NCI-H1048 (cell line): ENCODE measurements at regions not wholly inside any gene's neighbourhood (a gene's known extent, or its start where the extent isn't known, plus 50 kb on each side); places are given as distances from the start of the nearest gene placed in this dataset.

ENCODE experiments used
- DNase-seq: peaks from one replicate; lab custom pipeline; 2025; lab: John Stamatoyannopoulos, UW

DNA sequence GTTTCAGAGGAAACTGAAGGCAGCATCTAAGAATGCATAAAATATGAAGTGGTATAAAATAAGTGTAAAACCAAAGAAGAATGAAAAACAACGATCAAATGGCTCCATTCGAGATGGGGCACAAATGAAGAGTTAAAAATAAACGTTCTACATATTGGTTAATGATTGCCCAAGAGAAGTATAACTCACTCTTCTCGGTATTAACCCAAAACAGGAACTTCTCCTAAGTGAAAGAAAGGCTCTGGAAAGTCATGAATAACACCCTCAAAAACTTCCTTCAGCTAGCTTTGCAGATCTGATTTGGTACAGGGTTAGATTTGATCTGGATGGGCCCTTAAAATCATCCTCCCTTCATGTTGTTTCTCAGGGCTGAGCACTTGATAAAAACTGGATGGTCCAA is 94.3 kb upstream of the ADO start:
- DNase-seq: no peak

DNA sequence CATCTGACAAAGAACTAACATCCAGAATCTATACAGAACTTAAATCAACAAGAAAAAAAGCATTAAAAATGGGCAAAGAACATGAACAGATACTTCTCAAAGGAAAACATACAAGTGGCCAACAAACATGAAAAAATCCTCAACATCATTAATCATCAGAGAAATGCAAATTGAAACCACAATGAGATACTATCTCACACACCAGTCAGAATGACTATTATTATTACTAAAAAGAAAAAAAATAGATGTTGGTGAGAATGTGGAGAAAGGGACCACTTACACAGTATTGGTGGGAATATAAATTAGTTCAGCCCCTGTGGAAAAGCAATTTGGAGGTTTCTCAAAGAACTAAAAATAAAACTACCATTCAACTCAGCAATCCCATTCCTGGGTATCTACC is 89.1 kb upstream of the ADO start:
- DNase-seq: no peak

DNA sequence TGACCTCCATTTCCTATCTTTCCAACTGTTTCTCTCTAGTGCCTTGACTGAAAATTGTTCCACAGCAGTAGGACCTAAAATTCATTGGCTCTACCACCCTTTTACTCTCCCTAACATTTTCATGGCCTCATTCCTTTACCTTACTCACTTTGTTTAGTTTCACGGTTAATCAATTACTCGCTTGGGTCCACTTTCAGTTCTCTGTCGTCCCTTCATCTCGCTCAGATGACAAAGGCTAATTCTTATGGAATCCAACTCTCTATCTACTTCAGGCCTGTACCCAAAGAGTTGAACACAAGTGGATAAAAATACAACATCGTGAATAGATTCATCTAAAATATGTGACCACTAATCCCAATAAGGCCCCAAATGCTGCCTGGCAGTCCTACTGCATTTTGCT is 85.9 kb upstream of the ADO start:
- DNase-seq: no peak

DNA sequence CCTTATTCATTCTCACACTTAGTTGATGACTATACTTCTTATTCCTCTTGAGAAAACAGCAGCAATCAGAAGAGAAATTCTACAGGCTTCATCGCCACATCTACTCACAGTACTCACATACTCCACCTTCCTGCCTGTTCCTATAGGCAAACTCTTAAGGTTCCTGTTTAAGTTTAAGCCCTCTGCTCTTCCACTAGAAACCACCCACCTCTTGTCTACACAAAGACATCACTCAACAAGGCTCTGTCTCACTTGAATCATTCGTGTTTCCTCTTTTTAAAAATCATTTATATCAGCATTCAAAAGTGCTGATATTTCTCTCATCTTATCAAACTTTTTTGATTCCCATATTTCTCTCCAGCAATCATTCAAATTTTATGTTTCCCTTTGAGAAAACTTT is 85.5 kb upstream of the ADO start:
- DNase-seq: no peak

DNA sequence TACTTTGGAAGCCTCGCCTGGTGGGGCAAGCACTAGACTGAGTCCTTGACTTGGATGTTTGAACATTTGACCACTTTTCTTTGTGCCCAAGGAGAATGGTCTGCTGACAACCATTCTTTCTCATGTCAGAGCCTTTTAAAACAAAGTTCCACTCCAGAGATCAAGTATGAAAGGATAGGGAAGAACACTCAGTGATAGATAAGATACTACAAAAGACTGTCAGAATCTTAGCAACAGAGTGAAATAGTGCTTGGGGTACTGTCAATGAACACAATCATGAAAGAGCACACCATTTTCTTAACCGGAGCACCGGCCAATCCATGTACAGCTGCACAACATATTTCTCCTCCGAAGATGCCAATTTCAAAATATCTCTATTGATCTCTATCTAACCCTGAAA is 82.8 kb upstream of the ADO start:
- no peak for DNase-seq

DNA sequence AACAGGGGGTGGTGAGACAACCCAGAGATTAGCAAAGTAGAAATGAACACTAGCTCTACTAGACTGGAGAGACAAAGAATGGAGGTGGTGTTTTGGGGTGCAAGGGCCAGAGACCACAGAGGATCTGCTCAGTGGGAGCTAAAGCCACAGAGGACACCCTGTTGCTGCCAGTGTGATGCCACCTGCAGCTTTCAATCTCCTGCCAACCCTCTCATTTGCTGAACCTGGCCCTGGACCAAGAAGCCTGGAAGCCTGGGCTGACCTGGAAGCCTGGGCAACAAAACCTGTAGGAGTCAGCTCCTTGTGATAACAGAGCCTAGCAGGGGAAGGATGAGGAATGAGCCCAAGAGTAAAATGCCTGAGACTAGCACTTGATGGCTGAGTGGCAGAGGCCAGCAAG is 81.1 kb upstream of the ADO start:
- DNase-seq: no peak

DNA sequence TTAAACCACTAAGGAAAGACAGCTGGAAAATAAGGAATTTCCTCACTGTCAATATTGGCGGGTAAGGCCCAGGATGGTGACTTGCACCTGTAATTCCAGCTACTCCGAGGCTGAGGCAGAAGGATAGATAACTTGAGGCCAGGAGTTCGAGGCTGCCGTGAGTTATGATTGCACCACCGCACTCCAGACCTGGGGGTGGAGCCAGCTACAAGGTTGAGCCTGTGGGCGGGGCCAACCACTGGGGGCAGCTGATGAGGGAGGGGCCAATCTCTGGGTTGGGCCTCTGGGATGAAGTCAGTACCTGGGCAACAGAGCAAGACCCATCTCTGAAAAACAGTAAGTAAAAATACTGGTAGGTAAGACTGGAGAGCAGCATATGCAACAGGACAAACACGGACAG is 80.1 kb upstream of the ADO start:
- DNase-seq: no peak

DNA sequence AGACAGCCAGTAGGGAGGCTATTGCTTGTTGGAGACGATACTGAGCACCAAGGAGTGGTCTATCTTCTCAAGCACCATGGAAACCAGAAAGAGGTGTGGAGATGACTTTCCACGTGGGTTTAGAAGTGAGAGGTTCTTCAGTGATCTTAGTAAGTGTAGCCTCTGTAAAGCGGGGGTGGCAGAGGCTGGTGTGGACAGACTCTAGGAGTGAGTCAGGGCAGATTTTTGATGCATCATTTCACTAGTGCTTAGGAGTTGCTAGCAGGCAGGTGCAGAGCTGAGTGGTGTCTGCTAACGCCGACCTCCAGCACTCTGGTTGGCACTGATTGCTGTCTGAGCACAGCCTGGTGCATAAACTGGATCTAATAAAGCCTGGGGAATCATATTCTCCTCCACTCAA is 78.4 kb upstream of the ADO start:
- DNase-seq: no peak

DNA sequence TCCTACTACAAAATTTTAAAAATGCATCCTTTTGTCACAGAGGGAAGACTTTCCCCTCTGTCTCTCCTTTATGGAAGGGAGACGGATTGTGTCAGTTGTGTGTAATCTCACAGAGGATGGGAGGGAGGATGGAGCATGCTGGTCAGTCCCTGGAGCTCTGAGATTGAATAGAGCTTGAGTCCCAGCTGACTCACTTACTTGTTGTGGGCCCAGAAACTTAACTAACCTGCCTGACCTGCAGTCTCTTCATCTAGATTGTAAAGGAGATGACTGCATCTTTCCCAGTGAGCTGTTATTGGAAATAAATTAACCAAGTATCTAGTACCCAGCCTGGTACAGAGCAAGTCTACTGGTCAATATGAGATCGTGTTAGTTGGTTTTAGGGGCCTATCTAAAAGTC is 77.9 kb upstream of the ADO start:
- DNase-seq: no peak

DNA sequence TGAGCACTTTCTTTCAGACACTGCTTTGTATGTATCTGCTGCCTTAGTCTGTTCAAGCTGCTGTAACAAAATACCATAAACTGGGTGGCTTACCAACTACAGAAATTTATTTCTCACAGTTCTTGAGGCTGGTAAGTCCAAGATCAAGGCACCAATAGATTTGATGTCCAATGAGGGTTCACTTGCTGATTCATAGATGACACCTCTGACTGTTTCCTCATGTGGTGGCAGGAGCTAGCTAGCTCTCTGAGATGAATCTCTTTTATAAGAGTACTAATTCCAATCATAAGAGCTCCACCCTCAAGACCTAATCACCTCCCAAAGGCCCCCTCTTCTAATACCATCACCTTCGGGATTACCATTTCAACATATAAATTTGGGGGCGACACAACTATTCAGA is 76.6 kb upstream of the ADO start:
- DNase-seq: no peak

DNA sequence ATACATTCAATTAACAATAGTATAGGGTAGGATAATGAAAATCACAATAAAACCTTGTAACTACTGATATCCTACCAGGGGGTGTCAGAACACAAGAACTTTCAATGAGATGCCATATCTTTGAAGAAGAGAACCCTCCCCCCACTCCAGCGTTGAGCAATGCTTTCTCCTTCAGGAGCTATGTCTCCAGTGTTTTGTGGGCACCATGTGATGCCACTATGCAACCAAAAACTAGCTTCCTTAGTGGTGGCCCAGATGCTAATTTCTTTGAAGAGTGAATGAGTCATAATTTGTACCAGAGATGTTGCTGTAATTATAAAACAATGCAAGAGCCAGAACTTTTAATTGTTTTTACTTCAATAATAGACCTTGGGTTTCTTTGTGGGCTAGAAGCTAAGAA is 76.0 kb upstream of the ADO start:
- no peak for DNase-seq

DNA sequence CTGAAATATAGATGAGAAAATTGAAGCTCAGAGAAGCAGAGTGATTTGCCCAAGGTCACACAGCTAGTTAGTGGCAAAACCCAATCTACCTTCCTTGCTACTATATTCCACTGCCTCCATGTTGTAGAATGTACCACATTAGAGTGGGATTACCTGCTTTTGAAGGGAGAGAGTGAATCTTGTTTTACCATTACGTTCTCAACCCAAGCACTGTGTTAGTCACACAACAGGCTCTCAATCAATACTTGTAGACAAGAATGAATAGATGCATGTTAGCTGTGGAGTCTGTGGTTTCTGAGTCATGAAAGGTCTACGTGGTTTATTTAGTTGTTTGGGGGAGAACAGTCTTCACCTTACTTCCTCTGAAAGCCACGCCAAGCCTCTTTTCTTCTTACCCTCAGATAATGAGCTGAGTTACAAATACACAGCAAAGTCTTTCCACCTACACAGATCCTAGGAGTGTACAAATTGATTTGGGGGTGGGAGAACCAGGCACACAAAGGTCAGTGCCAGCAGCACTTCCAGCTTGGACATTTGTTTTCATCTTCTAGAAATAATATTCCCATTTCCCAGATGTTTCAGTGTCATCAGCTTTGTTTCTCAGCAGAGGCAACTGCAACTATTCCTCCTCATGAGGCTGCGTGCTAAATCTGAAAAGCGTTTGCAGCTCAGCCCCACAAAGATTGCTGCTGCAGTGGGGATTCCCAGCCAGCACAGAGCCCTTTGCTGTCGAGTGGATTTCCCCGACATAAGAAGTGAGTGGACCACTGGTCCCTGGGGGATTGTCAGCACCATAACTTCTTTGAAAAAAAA is 71.5 kb upstream of the ADO start:
- no peak for DNase-seq

DNA sequence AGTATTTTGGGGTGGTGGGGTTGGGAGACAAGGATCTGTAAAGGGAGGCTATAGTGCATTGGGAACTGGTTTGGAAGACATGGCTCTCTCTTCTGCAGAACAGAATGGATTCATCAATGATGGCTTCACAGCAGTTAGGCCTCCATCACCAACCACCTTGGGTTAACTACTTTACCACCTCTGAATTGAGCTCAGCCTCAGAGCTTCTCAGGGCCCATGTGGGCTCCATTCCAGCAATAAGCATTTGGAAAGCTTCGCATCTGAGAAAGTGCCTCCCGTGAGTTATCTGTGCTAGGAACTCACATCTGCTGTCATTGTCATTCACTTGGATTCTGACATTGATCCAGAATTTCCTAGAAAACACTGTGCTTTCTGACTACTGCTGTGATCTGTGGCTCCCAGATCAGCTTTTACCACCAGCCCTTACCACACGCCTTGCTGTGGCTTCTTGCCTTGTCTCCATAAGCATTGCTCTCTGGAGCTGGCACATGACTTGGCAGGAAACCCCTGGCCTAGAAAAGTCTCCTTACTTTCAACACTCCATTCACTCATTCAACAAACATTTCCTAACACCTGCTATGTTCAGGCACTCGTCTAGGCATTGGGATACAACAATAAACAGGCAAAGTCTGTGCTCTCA is 70.7 kb upstream of the ADO start:
- no peak for DNase-seq

DNA sequence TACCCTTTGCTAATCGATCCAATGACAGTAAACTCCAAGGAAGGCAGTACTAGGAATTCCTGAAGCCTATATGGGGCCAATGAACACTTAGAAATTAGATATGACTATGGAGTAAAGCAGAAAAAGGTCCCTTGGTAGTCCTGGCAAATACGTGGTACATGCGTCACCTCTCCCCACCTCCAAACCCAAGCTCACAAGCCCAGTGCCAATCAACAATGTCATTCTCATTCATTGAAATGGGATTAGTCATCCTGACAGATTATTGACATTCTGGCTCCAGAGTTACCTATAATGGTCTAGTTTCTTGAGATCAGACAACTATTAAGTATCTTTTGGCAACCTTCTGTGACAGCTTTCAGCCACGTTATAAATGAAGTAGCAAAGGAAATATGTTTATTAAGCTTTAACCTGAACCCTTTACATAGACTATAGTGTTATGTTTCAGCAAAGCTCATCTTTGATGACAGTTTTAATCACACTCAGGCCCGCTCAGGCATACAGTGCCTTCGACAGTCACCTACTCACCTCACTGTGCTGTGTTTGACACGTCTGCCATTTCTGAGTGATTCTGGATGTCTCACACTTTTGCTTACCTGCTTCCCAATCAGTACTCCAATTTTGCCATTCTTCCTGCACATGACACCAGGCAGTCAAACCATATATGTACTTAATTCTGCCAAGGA is 69.6 kb upstream of the ADO start:
- no peak for DNase-seq

DNA sequence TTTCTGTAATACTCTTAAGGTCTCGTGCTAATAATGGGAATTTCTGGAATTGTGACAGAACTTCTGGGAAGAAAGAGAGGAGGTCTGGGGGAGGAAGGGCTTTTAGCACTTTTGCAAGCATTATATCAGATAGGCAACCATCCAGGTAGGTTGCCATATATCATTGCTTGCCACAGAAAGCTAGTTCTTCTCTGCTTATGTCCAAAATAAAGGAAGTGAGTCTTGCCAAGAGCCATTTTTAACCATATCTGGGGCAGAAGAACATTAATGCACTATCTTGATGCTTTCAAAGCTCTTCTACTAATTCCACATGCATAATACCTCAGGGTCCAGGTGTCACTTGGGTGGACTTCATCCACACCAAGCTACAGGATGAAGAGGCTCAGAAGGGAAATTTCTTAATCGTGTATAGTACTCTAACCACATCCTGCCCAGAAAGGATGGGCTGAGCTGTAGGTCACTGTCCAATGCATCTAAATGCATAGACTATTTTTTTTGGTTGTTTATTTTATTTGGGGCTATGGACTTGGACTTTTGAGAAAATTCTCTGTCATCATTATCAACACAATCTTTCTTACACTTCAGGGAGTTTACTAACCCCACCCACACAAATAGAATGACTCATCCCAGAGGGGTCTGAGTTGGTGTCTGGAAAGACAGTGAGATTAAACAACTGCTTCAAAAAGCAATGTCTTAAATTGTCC is 68.9 kb upstream of the ADO start:
- no peak for DNase-seq

DNA sequence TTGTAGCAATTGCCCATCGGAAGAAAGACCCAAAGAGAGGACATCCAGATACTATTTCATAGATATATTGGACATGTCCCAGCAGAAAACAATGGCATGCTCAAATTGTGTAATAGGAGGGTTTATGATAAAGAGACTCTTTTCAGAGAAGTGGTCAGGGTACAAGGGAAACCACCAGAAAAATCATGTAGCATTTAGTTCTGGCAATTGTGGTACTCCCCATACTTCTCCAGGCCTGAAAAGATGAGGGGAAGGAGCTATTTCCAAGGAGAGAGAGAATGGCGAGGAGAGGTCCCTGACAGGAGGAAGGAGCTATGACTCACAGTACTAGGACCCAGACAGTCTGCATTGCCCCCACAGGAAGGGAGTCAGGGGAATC is 68.4 kb upstream of the ADO start:
- no peak for DNase-seq

DNA sequence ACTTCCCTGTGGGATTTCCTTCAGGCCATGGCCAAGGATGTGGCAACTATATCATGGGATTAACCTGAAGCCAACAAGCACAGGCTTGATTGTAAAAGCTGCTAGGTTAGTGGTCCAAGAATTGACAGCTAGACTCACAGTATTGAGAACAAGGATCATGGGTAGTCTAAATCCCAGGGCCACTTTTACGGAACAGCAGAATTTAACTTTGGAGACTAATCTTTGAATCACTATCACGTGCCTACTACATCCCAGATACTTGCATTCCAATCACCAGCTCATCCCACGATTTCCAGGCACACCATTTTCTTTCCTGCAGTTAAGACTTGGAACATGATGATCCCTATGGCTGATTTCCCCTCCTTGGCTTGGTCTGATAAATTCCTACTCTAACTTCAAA is 65.6 kb upstream of the ADO start:
- DNase-seq: no peak

DNA sequence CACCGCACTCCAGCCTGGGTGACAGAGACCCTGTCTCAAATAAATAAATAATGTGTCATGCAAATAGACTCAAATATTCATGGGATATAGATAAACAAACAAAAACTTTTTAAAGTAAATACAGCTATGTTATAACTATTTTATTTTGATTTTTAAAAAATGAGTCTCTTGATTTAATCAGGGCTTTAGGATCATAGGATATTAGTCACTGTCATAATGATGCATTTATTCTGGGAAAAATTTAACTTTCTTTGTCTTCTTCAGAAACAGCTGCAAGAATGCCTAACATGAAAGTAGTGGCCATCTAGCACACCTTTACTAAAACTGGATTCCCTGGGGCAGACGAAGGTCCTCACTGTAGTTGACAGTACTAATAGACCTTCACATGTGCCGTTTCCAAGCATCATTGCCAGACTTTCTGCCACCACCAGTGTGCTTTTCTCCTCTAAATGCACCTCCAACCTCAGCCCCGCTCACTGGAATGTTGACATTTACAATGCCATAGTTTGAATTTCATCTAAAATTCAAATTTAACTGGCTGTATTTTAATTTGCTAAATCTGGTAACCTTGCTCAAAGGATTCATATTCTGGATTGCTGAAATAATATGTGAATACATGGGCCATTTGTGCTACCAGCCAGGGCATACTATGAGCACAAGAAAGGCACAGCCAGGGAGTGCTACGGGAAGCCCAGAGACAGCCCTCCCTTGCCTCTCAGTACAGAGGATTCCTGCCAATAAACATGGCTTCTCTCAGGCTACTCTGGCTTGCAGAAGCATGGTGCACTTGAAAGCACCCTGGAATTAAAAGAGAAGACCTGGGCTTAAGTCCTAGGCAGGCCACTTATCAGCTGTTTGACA is 63.4 kb upstream of the ADO start:
- DNase-seq: no peak

DNA sequence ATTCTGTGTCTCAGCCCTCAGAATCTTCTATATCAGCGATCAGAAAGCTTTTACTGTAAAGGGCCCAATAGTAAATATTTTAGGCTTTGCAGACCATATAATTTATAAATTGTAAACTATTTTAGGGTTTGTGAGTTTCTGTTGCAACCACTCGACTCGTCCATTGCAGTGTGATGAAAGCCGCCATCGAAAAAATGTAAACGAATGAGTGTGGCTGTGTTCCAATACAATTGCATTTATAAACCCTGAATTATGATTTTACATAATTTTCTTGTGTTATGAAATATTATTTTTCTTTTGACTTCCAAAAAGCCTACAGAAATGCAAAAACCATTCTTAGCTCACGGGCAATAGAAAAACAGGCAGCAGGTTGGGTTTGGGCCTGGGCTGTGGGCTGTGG is 62.5 kb upstream of the ADO start:
- no peak for DNase-seq

DNA sequence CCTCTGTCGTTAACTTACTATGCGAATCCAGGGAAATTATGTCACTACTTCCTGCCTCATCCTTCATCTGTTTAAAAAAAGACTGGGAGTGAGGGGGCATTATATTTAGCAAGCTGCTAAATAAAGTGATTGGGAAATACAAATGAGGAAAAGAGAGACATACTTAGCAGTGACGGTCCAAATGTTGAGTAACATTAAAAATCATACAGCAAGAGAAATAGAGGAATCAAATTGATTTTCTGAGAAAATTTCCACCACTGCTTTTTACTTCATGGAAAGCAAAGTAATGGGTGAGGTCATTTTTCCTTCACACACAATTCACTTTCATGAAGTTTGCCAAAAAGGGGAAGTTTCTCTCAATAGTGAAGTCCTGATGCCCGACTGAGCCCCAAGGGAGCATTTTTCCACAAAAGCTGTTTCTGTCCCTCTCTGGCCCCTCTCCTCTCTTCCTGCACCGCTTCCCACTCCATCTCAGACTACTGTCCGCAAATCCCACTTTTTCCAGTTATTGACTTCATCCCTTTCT is 61.9 kb upstream of the ADO start:
- DNase-seq: no peak

DNA sequence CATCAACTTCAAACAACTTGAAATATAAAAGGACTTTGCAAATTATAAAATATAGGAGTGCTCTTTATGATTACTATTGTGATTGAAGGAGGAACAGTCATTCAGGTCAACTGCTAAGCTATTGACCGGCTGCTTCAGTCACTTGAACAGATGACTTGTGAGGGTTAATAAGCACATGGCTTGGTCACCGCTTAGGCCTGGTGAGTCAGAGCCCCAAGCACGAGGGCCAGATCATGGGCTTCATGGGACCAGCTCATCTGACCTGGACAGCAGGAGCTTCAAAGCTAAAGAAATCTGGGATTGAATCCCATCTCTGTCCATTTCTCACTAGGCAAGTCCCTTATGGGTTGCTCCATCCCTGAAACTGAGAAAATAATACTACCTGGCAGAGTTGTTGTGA is 60.4 kb upstream of the ADO start:
- DNase-seq: no peak

DNA sequence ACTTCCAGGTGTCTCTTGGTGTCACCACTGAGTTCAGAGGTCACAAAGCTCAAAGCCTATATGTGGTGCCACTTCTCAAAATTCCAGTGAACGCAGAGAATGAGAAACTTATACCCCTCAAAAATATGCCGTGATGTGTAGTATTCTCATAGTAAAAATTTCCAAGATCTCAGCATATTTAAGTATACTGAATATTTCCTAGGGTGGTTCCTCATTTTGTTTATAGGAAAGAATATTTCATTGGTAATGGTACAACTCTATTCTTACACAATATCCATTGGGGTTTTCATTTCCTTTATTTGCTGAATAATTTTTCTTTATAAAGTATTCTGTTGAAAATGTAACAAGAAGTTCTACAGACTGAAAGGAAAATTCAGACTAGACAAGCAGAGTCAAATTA is 58.9 kb upstream of the ADO start:
- no peak for DNase-seq
